Esophagus (tissue), 2 donors: ENCODE measurements at regions not wholly inside any gene's neighbourhood (a gene's known extent, or its start where the extent isn't known, plus 50 kb on each side); places are given as distances from the start of the nearest gene placed in this dataset.

ENCODE experiments used
- H3K27ac ChIP-seq, 2 donors: one replicate each; pipeline ENCODE4 v1.5.1; 2013; ENCODE audit warnings: low read depth in 2 of 2, mild to moderate bottlenecking in 2 of 2, inconsistent platforms in 1 of 2, low read length in 1 of 2, moderate library complexity in 1 of 2
- H3K27me3 ChIP-seq, 2 donors: one replicate each; pipeline ENCODE4 v1.6.1; 2013; ENCODE audit warnings: low read length in 2 of 2, control low read depth in 1 of 2, mild to moderate bottlenecking in 1 of 2; ENCODE audit not compliant: insufficient read depth in 2 of 2, control insufficient read depth in 1 of 2
- H3K36me3 ChIP-seq, 2 donors: one replicate each; pipeline ENCODE4 v1.6.1; 2013; ENCODE audit warnings: low read length in 1 of 2; ENCODE audit not compliant: control insufficient read depth in 2 of 2, insufficient read depth in 2 of 2
- H3K4me1 ChIP-seq, 2 donors: one replicate each; pipeline ENCODE4 v1.6.1; 2013; ENCODE audit warnings: low read length in 1 of 2; ENCODE audit not compliant: control insufficient read depth in 2 of 2, insufficient read depth in 2 of 2
- H3K4me3 ChIP-seq, 2 donors: one replicate each; pipeline ENCODE4 v1.5.1; 2013; ENCODE audit warnings: low read length in 2 of 2, mild to moderate bottlenecking in 2 of 2, low read depth in 1 of 2, moderate library complexity in 1 of 2
- H3K9me3 ChIP-seq, 2 donors: one replicate each; pipeline ENCODE4 v1.6.1; 2013; ENCODE audit warnings: mild to moderate bottlenecking in 2 of 2, low read depth in 1 of 2, low read length in 1 of 2, moderate library complexity in 1 of 2; ENCODE audit not compliant: control insufficient read depth in 2 of 2, insufficient read depth in 1 of 2
- WGBS, 2 donors: extraction: QIAGEN DNeasy Blood & Tissue Kit; methylation state at CpG; one replicate each; pipeline ENCODE4 v1.1.7; 2013; 5-methylcytosine and 5-hydroxymethylcytosine counted together
- donor health status: healthy with polysubstance abuse.
- donor health status: Bipolar disorder and iron deficiency.

- H3K9me3 ChIP-seq = no peaks in the 10 kb centered on the region
- H3K4me1 ChIP-seq = peaks cover 0 to 8% of the 10 kb centered on the region in 2 donors
- H3K36me3 ChIP-seq = no peaks in the 10 kb centered on the region
- no peak overlapping the region for H3K27ac ChIP-seq
- no peak overlapping the region for H3K4me3 ChIP-seq
- 81 to 85% methylated on average over 12 of the region's 12 CpGs for WGBS, 2 donors
- no peaks in the 10 kb centered on the region for H3K27me3 ChIP-seq
These were observed 65.3 kb upstream of the GLI2 start for GRCh38 chr2:120670371-120670770.

GRCh38 chr2:120670771-120671480, 64.7 kb upstream of the GLI2 start:
- Histone ChIP-seq H3K36me3 (no peaks in the 10 kb centered on the region), H3K9me3 (no peaks in the 10 kb centered on the region), H3K4me3 (no peak overlapping the region), H3K27me3 (no peaks in the 10 kb centered on the region), H3K4me1 (peaks cover 0 to 8% of the 10 kb centered on the region in 2 donors), H3K27ac (no peak overlapping the region)
- 53 to 54% methylated on average over 16 of the region's 16 CpGs for WGBS, 2 donors

GRCh38 chr2:120672526-120673204, 63.0 kb upstream of the GLI2 start:
- Histone ChIP-seq H3K36me3 (no peaks in the 10 kb centered on the region), H3K4me3 (no peak overlapping the region), H3K27ac (no peak overlapping the region), H3K4me1 (peaks cover 0 to 8% of the 10 kb centered on the region in 2 donors), H3K27me3 (no peaks in the 10 kb centered on the region), H3K9me3 (no peaks in the 10 kb centered on the region)
- 83 to 86% methylated on average over 16 of the region's 16 CpGs for WGBS, 2 donors

GRCh38 chr2:120673205-120673550, 62.5 kb upstream of the GLI2 start:
- no peaks in the 10 kb centered on the region for H3K27me3 ChIP-seq
- H3K4me1 ChIP-seq = peaks cover 0 to 8% of the 10 kb centered on the region in 2 donors
- no peaks in the 10 kb centered on the region for H3K9me3 ChIP-seq
- no peaks in the 10 kb centered on the region for H3K36me3 ChIP-seq
- 92 to 94% methylated on average over 9 of the region's 9 CpGs for WGBS, 2 donors
- H3K4me3 ChIP-seq = no peak overlapping the region
- H3K27ac ChIP-seq = no peak overlapping the region

GRCh38 chr2:120673571-120674061, 62.1 kb upstream of the GLI2 start:
- WGBS, 2 donors = 86 to 87% methylated on average over 12 to 13 of the region's 13 CpGs

GRCh38 chr2:120674246-120675170, 61.2 kb upstream of the GLI2 start:
- Histone ChIP-seq H3K4me3 (no peak overlapping the region), H3K9me3 (no peaks in the 10 kb centered on the region), H3K27me3 (no peaks in the 10 kb centered on the region), H3K36me3 (no peaks in the 10 kb centered on the region), H3K4me1 (peaks cover 0 to 7% of the 10 kb centered on the region in 2 donors), H3K27ac (no peak overlapping the region)
- WGBS, 2 donors = 81 to 86% methylated on average over 21 of the region's 21 CpGs

More at GRCh38 chr2:120673571-120674061, 62.1 kb upstream of the GLI2 start:
- no peak overlapping the region for H3K27ac ChIP-seq
- no peaks in the 10 kb centered on the region for H3K9me3 ChIP-seq
- H3K36me3 ChIP-seq = no peaks in the 10 kb centered on the region
- H3K27me3 ChIP-seq = no peaks in the 10 kb centered on the region
- H3K4me1 ChIP-seq = peaks cover 0 to 8% of the 10 kb centered on the region in 2 donors
- H3K4me3 ChIP-seq = no peak overlapping the region

- H3K9me3 ChIP-seq = no peaks in the 10 kb centered on the region
- 31 to 35% methylated on average over 26 of the region's 26 CpGs for WGBS, 2 donors
- H3K36me3 ChIP-seq = no peaks in the 10 kb centered on the region
- no peaks in the 10 kb centered on the region for H3K4me1 ChIP-seq
- H3K27ac ChIP-seq = no peak overlapping the region
- H3K27me3 ChIP-seq = no peaks in the 10 kb centered on the region
- H3K4me3 ChIP-seq = no peak overlapping the region
These were observed 60.1 kb upstream of the GLI2 start for GRCh38 chr2:120675460-120676130.

GRCh38 chr2:120677221-120677620, 58.4 kb upstream of the GLI2 start:
- no peaks in the 10 kb centered on the region for H3K9me3 ChIP-seq
- 87 to 90% methylated on average over 10 of the region's 10 CpGs for WGBS, 2 donors
- H3K27ac ChIP-seq = no peak overlapping the region
- no peaks in the 10 kb centered on the region for H3K4me1 ChIP-seq
- H3K27me3 ChIP-seq = no peaks in the 10 kb centered on the region
- H3K36me3 ChIP-seq = no peaks in the 10 kb centered on the region
- H3K4me3 ChIP-seq = no peak overlapping the region

GRCh38 chr2:120677696-120678247, 57.9 kb upstream of the GLI2 start:
- Histone ChIP-seq H3K4me3 (no peak overlapping the region), H3K36me3 (no peaks in the 10 kb centered on the region), H3K27ac (no peak overlapping the region), H3K27me3 (no peaks in the 10 kb centered on the region), H3K9me3 (no peaks in the 10 kb centered on the region), H3K4me1 (no peaks in the 10 kb centered on the region)
- WGBS, 2 donors = 68 to 72% methylated on average over 4 of the region's 4 CpGs
